PFSK-1 (cell line): ENCODE measurements at regions not wholly inside any gene's neighbourhood (a gene's known extent, or its start where the extent isn't known, plus 50 kb on each side); places are given as distances from the start of the nearest gene placed in this dataset.

Source experiments
- FOXP2 ChIP-seq: optimal IDR thresholded peaks from 2 replicates; pipeline ENCODE3; 2011; ENCODE audit warnings: borderline replicate concordance, control low read depth, inconsistent platforms; ENCODE audit not compliant: insufficient read depth; ENCODE audit errors: extremely low read length, extremely low read depth
- POLR2AphosphoS5 ChIP-seq: IDR thresholded peaks from 2 replicates; pipeline ENCODE4 v1.6.1; 2012; ENCODE audit warnings: low read depth, mild to moderate bottlenecking, control low read depth, low read length, moderate library complexity
- SIN3A ChIP-seq: IDR thresholded peaks from 2 replicates; pipeline ENCODE4 v1.6.1; 2012; ENCODE audit warnings: mild to moderate bottlenecking, low read length, moderate library complexity, borderline replicate concordance; ENCODE audit not compliant: insufficient read depth
- TAF1 ChIP-seq: IDR thresholded peaks from 2 replicates; pipeline ENCODE4 v1.6.1; 2012; ENCODE audit warnings: low read length, control low read depth, borderline replicate concordance; ENCODE audit not compliant: insufficient read depth
- TF ChIP-seq, protein P1 (sequence below), 2 experiments: IDR thresholded peaks; 2 replicates each; pipeline versions ENCODE4 v1.6.1 to v1.8.0; 2011 to 2012; ENCODE audit warnings: low read depth in 2 of 2, low read length in 2 of 2, control low read depth in 1 of 2, inconsistent platforms in 1 of 2, mild to moderate bottlenecking in 1 of 2, moderate library complexity in 1 of 2; ENCODE audit not compliant: insufficient read depth in 1 of 2

DNA sequence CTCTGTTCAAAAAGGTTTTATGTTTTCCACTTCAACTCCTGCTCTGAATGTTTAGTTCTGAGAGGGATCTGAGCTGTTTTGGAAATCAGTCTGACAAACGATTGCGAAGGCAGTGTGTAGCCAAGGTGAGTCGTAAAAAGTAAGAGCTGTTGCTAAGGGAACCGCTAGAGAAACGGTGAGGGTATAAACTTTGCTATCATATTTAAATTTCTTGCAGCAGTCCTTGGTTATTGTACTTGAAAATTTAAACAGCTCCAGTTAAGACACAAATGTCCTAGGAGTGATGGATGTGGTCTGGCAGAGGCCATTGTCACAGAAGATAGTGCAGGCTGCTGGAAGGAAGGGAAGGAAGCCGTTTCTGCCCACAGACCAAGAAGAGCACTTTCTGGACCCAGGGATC, 64.9 kb upstream of the CITED2 start:
- TF ChIP-seq FOXP2, result no peak
- no peak for TF ChIP-seq SIN3A
- TF ChIP-seq POLR2AphosphoS5, result no peak
- TF ChIP-seq TAF1, result no peak
- TF ChIP-seq, protein P1, sequence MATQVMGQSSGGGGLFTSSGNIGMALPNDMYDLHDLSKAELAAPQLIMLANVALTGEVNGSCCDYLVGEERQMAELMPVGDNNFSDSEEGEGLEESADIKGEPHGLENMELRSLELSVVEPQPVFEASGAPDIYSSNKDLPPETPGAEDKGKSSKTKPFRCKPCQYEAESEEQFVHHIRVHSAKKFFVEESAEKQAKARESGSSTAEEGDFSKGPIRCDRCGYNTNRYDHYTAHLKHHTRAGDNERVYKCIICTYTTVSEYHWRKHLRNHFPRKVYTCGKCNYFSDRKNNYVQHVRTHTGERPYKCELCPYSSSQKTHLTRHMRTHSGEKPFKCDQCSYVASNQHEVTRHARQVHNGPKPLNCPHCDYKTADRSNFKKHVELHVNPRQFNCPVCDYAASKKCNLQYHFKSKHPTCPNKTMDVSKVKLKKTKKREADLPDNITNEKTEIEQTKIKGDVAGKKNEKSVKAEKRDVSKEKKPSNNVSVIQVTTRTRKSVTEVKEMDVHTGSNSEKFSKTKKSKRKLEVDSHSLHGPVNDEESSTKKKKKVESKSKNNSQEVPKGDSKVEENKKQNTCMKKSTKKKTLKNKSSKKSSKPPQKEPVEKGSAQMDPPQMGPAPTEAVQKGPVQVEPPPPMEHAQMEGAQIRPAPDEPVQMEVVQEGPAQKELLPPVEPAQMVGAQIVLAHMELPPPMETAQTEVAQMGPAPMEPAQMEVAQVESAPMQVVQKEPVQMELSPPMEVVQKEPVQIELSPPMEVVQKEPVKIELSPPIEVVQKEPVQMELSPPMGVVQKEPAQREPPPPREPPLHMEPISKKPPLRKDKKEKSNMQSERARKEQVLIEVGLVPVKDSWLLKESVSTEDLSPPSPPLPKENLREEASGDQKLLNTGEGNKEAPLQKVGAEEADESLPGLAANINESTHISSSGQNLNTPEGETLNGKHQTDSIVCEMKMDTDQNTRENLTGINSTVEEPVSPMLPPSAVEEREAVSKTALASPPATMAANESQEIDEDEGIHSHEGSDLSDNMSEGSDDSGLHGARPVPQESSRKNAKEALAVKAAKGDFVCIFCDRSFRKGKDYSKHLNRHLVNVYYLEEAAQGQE (IDR thresholded peaks at IDR 0.05; ENCODE audit: insufficient read depth in 1 of 2, low read depth in 2 of 2, low read length in 2 of 2), result no peak

GRCh38 chr6:139438775-139439174, 64.3 kb upstream of the CITED2 start:
- TF ChIP-seq, protein P1 (IDR thresholded peaks at IDR 0.05; ENCODE audit: insufficient read depth in 1 of 2, low read depth in 2 of 2, low read length in 2 of 2), result no peak
- no peak for TF ChIP-seq POLR2AphosphoS5

DNA sequence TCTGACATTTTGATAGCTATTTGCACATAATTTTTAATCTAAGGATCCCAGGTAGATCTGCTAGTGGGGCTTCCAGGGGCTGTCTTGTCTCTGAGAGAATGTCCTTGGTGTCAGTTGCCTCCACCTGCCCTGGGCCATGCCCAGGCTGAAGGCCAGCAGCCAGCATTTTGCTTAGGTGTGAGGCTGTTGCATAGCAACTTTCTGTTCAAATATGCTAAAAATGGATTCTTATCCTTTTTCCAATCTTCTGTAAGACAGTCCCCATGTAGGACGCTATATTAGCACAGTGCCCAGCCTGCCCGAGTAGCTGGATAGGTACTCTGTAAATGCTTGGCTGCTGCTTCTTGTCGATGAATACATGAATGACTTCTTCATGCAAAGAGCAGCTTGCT, 62.5 kb upstream of the CITED2 start:
- TF ChIP-seq POLR2AphosphoS5 (no peak), SIN3A (no peak), TAF1 (no peak), FOXP2 (no peak)
- TF ChIP-seq, protein P1 (IDR thresholded peaks at IDR 0.05; ENCODE audit: insufficient read depth in 1 of 2, low read depth in 2 of 2, low read length in 2 of 2), result no peak

GRCh38 chr6:139436200-139436956, 61.9 kb upstream of the CITED2 start:
- TF ChIP-seq TAF1, result no peak
- no peak for TF ChIP-seq FOXP2
- no peak for TF ChIP-seq SIN3A
- TF ChIP-seq POLR2AphosphoS5, result no peak
- TF ChIP-seq, protein P1 (IDR thresholded peaks at IDR 0.05; ENCODE audit: insufficient read depth in 1 of 2, low read depth in 2 of 2, low read length in 2 of 2), result no peak

DNA sequence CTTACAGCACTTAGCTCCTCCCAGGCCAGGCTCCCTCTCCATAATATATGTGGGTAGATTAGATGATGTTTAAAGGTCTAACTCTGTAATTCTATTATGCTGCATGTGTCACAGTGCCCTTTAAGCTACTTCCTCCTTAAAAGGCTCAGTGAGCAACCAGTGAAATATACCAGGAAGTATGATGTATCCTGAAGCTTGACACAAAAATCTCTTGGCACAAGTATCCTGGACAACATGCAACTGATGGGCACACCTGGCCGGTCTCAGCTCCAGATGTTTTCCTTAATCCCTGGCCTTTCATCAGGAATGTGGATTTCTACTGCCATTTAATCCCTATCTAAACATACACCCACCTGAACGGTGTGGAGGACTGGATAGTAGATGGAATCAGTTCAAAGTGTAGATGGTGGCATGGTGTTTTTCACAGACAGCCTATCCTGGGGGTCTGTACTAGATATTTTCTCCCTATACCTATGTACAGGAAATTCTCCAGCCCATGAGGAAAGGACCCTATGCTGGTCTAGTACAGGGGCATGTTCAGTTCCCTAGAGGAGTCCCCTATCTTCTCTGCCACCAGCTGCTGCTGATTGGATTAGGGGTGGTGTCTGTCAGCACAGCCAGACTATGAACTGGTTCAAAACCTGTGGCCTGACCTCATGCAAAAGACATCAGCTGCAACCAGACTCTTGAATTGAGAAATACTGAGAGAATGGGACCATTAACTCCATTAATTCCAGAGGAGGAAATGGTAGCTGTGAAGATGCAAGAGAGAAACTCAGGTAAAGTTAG, 59.4 kb upstream of the CITED2 start:
- no peak for TF ChIP-seq POLR2AphosphoS5
- no peak for TF ChIP-seq FOXP2
- no peak for TF ChIP-seq TAF1
- TF ChIP-seq, protein P1 (IDR thresholded peaks at IDR 0.05; ENCODE audit: insufficient read depth in 1 of 2, low read depth in 2 of 2, low read length in 2 of 2), result no peak
- no peak for TF ChIP-seq SIN3A
